ENCODE measurements at regions not wholly inside any gene's neighbourhood (a gene's known extent, or its start where the extent isn't known, plus 50 kb on each side); places are given as distances from the start of the nearest gene placed in this dataset.
"Not testable (repeated sequence)": the region's sequence is repeated elsewhere in the genome, so short reads cannot be mapped to it uniquely, and the experiment has no call there.

DNA sequence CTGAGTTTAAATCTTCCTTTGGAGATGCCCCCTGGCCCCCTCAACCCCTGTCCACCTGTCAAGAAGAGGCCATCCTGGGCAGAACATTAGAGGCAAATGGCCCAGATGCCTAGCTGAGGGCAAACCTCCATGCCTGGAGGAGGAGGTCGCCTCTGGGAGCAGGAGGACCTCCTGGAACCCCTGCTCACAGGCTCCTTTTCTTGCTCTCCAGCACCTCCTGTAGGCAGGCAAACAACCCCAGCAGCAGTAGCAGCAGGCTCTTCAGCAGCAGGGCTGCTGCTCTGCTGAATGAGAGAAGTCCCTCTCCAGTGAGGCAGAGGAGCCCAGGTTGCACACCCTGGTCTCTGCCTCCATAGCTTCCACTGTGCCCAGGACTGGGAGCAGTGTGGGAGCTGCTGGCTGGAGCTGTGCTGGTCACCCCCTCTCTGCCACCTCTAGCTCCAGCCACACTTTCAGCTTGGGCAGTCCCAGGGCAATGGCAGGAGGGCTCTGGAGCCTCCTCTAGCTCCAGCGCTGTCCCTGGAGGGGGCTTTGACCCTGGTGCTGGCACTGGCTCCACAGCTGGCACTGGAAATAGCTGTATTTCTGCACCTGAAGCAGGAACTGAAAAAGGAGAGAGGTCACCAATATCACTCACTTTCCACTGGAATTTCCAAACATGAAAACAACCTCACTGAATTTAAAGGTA, 1494.5 kb upstream of the TPTE start:
- not testable (repeated sequence) for DNase-seq

GRCh38 chr21:9027417-9027800, 1494.0 kb upstream of the TPTE start:
- not testable (repeated sequence) for DNase-seq

- not testable (repeated sequence) for DNase-seq
Measured at GRCh38 chr21:9028624-9029431, 1492.6 kb upstream of the TPTE start.

GRCh38 chr21:9030141-9030665, 1491.2 kb upstream of the TPTE start:
- DNase-seq: not testable (repeated sequence)

DNA sequence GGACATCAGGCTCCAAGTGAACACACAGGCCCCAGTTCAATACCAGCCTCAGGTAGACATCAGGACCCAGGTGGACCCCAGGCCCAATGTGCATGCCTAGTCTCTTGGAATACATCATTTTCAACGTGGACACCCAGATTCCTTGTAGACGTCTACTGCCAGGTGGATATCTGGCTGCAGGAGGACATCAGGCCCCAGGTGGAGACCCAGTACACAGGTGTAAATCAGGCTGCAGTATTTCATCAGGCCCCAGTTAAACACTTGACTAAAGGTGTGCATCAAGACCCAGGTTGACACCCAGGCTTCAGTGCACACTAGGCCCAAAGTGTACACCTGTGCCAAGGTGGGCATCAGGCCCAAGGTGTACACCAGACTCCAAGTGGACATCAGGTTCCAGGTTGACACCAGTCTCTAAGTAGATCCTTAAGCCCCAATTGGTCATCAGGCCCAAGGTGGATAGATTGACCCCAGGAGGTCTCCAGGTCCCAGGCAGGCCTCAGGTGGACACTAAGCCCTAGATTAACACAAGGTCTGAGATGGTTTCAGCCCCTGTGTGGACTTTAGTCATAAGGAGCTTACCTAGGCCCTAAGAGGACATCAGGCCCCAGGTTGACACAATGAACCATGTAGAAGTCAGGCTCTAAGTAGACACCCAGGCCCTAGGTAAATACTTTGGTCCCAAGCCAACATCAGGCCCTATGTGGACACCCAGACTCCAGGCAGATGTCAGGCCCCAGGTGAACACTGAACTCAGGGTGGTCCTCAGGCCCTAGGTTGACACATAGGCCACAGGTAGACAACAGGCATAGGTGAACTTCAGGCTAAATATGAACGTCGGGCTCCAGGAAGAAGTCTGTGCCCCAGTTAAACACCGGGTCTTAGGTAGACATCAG, 1489.7 kb upstream of the TPTE start:
- DNase-seq: not testable (repeated sequence)

GRCh38 chr21:9032547-9032946, 1488.8 kb upstream of the TPTE start:
- DNase-seq: not testable (repeated sequence)

DNA sequence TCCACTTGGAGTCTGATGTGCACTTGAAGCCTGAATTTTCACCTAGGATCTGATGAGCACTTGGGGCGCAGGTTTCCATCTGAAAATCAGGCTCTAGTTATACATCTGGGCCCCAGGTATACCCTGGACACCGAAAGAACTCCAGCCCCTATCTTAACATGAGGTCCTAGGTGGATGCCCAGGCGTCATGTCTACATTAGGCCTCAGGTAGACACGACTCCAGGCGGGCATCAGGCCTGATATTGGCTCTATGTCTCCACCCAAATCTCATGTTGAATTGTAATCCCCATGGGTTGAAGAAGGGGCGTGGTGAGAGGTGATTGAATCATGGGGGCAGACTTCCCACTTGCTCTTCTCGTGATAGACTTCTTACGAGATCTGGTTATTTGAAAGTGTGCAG, 1488.1 kb upstream of the TPTE start:
- not testable (repeated sequence) for DNase-seq

DNA sequence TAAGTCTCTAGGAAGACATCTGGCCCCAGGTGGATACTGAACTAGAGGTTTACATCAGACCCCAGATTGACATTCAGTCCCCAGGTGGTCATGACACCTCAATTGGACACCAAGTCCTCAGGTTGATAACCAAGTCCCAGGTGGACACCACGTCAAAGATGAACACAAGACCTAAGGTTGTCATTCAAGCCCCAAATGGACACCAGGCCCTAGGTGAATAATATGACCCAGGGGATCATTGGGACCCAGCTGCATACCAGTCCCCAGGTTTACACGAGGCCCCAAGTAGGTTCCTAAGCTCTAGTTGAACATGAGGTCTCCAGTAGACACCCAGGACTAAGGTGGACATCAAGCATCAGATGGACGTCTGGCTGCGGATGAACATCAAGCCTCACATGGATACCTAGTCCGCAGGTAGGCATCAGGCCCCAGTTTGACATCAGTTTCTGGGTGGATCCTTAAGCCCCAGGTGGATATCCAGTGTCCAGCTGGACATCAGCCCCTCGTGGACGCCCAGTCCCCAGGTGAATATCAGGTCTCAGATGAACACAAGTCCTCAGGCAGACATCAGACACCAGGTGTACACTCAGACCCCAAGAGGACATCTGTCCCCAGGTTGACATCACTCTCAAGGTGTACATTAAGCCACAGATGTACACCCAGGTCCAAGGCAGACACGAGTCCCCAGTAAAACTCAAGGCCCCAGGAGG, 1486.7 kb upstream of the TPTE start:
- DNase-seq: not testable (repeated sequence)

DNA sequence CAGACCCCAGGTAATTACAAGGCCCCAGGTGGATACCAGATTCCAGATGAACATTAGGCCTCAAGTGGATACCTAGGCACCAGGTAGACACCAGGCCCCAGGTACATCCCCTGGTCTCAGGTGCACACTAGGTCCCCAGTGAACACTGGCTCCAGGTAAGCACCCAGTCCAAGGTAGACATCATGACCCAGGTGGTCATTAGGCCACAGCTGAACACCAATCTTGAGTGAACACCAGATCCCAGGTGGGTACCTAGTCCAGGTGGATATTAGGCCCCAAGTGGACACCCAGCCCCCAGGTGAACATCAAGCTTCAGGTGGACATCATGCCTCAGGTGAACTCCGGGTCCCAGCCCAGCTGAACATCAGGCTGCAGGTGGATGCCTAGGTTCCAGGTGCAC, 1486.2 kb upstream of the TPTE start:
- not testable (repeated sequence) for DNase-seq

DNA sequence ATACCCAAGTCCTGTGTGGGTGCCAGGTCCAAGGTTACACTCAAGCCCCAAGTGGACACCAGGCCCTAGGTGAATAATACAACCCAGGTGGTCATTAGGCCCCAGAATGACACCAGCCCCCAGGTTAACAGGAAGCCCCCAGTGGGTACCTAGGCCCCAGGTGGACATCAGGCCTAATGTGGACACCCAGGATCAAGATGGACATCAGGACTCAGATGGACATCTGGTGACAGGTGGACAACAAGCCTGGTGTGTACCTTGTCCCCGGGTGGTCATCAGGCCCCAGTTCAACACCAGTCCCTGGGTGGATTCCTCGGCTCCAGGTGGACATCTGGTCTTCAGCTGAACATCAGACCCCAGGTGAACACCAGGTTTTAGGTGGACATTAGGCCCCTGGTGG, 1485.4 kb upstream of the TPTE start:
- DNase-seq: not testable (repeated sequence)

DNA sequence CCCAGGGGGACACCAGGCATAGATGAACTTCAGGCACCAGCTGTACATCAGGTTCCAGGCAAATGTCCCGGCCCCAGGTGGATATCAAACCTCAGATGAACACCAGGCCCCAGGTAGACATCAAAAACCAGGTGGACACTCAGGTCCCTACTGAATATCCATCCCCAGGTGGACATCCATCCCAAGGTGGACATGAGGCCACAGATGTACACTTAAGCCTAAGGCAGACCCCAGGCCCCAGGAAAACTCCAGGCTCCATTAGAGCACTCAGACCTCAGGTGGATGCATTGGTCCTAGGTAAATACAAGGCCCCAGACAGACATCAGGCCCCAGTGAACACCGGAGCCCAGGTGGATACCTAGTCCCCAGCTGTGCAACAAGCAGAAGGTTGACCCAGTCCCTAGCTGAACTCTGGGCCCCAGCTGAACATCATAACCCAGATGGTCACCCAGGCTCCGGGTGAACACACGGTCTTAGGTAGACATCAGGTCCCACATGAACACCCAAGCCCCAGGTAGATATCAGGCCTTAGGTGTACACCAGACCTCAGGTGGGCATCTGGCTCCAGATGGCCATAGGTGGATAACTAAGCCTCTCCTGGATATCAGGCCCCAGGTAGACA, 1484.3 kb upstream of the TPTE start:
- not testable (repeated sequence) for DNase-seq

DNA sequence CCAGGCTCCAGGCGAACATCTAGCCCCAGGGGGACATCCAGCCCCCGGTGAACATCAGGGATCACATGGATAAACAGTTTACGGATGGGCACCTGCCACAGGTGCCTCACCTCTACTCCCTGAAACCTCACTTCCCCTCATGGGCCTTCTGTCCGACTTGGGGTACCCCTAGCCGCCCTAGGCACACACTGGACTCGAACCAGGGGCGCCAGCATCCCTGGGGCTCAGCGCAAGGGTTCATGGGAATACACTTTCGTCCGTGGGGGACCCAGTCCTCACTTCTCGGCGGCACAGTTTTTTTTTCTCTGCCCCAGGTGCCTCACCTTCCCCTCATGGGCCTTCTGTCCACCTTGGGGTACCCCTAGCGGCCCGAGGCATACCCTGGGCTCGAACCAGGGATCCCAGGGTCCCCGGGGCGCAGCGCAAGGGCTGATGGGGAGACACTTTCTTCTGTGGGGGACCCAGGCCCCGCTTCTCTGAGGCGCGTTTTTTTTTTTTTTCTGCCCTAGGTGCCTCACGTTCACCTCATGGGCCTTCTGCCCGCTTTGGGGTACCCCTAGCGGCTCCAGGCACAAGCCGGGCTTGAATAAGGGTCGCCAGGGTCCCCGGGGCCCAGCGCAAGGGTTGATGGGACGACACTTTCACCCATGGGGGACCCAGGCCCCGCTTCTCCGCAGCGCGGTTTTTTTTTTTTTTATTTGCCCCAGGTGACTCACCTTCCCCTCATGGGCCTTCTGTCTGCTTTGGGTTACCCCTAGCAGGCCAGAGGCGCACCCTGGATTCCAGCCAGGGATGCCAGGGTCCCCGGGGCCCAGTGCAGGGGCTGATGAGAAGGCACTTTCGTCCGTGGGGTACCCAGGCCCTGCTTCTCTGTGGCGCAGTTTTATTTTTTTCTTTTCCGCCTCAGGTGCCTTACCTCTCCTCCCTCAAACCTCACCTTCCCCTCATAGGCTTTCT, 1483.5 kb upstream of the TPTE start:
- DNase-seq: not testable (repeated sequence)

- not testable (repeated sequence) for DNase-seq
Measured at GRCh38 chr21:9039520-9040365, 1481.6 kb upstream of the TPTE start.

GRCh38 chr21:9040406-9040805, 1481.0 kb upstream of the TPTE start:
- DNase-seq: not testable (repeated sequence)

DNA sequence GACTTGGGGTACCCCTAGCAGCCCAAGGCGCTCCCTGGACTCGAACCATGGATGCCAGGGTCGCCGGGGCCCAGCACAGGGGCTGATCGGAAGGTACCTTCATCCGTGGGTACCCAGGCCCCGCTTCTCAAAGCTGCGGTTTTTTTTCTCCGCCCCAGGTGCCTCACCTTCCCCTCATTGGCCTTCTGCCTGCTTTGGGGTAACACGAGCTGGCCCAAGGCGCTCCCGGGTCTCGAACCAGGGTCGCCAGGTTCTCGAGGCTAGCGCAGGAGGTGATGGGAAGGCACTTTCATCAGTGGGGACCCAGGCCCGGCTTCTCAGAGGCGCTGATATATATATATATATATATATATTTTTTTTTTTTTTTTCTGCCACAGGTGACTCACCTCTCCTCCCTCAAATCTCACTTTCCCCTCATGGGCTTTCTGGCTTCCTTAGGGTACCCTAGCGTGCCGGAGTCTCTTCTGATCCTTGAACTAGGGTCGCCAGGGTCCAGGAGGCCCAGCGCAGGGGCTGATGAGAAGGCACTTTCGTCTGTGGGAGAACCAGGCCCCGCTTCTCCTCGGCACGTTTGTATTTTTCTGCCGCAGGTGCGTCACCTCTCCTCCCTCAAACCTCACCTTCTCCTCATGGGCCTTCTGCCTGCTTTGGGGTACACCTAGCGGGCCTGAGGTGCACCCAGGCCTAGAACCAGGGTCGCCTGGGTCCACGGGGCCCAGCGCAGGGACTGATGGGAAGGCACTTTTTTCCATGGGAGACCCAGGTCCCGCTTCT, 1480.0 kb upstream of the TPTE start:
- DNase-seq: not testable (repeated sequence)

DNA sequence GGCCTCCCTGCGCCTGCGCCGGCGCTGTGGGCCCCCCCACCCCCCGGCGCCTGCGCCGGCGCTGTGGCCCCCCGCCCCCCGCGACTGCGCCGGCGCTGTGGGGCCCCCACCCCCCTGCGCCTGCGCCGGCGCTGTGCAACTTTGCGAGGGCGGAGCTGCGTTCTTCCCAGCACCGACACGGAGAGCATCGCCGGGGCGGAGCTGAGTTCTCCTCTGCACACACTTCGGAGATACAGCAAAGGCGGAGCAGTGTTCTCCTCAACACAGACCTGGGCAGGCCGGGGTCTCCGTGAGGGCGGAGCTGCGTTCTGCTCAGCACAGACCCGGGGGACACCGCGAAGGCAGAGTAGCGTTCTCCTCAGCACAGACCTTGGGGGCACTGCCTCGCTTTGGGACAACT, 1478.3 kb upstream of the TPTE start:
- not testable (repeated sequence) for DNase-seq

DNA sequence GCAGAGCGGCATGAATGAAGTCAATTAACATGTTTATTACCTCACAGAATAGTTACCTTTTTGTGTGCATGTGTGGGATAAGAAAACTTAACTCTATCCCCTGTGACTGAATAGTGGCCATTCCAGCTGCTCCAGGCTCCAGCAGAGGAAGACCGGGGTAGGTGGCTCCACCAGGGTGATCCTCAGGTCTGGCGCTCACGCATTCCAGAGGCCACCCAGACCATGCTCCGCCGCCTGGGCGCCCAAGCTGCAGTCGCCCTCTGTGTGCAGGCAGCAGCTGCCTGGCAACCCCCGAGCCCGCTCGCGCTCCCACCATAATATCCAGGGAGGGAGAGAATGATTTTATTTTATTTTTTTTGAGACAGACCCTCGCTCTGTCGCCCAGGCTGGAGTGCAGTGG, 1474.5 kb upstream of the TPTE start:
- DNase-seq: not testable (repeated sequence)

GRCh38 chr21:9067515-9067914, 1453.9 kb upstream of the TPTE start:
- not testable (repeated sequence) for DNase-seq

DNA sequence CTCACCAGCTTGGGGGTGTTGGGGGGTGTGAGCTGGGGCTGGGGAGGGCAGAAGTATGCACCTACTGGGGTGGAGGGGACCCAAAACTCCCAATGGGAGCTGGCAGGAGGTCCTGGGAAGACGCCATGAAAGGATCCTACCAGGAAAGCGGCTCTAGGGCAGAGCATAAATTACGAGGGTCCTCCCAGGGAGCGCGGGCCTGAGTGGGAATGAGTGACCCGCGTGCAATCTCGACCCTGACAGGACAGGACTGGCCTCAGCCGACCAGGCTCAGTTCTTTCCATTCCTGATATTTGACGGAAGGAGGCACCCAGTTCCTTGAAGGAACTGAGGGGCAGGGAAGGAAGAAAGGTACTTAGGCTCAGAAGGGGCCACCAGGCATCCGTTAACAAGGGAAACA, 1452.8 kb upstream of the TPTE start:
- DNase-seq: not testable (repeated sequence)
